ENCODE measurements at regions not wholly inside any gene's neighbourhood (a gene's known extent, or its start where the extent isn't known, plus 50 kb on each side); places are given as distances from the start of the nearest gene placed in this dataset.

DNA sequence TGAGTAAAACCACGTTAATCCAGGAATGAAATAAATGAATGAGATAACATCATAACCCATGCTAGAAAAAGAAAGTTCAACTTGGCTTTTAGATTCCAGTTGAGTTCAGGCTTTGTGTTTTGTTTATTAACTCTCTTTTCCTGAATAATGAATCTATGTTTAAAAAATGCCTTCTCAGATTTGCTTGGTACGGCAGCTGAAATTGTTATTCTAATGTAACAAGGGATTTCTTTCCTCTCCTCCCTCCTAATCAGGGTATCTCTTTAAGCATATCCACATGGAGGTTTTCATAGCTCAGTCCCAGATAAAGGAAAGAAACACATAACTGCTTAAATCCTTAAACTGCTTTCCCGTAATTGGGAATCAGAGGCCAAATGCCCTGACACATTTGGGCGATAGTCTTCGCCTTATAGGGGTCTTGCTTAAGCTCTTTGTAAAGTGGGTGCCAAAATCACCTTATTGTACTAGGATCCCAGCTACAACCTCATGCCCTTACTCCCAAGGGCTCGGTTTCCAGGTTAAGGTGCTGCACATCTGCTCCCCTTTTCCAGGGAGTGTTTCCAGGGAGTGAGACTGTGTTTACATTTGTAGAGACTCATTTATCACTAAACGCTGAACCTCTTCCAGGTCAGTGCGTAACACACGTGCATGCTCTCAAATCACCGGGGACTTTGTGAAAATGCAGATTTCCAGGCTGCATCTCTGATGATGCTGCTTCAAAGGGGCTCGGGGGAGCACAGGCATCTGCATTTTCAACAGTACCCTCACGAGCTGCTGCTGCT lies 142.8 kb upstream of the FOXF1 start:
- TF ChIP-seq, protein P1, sequence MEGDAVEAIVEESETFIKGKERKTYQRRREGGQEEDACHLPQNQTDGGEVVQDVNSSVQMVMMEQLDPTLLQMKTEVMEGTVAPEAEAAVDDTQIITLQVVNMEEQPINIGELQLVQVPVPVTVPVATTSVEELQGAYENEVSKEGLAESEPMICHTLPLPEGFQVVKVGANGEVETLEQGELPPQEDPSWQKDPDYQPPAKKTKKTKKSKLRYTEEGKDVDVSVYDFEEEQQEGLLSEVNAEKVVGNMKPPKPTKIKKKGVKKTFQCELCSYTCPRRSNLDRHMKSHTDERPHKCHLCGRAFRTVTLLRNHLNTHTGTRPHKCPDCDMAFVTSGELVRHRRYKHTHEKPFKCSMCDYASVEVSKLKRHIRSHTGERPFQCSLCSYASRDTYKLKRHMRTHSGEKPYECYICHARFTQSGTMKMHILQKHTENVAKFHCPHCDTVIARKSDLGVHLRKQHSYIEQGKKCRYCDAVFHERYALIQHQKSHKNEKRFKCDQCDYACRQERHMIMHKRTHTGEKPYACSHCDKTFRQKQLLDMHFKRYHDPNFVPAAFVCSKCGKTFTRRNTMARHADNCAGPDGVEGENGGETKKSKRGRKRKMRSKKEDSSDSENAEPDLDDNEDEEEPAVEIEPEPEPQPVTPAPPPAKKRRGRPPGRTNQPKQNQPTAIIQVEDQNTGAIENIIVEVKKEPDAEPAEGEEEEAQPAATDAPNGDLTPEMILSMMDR (IDR thresholded peaks at IDR 0.05; ENCODE audit: insufficient read depth, missing control alignments) = no peak
- FAIRE-seq = no peak
- DNase-seq (ENCODE audit: insufficient read length, low spot score) = no peak

DNA sequence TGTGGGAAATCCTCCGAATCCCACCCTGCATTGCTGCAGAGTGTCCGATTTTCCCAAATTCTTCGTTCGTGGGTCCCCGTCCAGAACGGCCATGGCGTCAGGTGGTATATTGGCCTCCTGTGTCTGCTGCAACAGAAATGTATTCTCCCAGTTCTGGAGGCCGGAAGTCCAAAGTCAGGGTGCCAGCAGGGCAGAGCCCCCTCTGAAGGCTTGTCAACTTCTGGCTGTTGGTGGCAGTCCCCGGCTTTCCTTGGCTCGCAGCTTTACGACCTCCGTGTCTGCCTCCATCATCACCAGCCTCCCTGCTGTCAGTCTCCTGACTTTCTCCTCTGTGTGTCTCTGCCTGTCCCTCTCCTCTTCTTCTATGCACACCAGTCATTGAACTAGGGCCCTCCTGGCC lies 142.1 kb upstream of the FOXF1 start:
- FAIRE-seq (no peak), DNase-seq (ENCODE audit: insufficient read length, low spot score) (no peak)
- TF ChIP-seq, protein P1 (IDR thresholded peaks at IDR 0.05; ENCODE audit: insufficient read depth, missing control alignments) = no peak

DNA sequence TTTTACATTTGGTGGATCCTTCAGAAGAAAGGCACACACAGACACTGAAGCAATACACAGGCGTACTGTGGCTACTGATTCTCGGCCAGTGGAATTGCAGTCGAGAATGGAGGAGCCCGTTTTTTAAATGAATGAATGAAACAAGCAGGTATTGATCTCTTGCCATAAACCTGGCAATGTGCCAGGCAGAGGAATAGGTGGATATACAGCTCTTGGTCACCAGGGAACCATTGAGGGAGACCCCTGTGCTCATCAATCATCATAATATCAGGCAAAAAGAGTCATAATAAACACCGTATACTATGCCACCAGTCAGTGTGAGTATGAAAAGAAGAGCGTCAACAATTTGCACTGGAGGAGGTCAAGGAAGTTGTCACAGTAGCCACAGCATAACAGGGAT lies 140.3 kb upstream of the FOXF1 start:
- DNase-seq (ENCODE audit: insufficient read length, low spot score) (no peak), FAIRE-seq (no peak)
- TF ChIP-seq, protein P1 (IDR thresholded peaks at IDR 0.05; ENCODE audit: insufficient read depth, missing control alignments) = no peak

DNA sequence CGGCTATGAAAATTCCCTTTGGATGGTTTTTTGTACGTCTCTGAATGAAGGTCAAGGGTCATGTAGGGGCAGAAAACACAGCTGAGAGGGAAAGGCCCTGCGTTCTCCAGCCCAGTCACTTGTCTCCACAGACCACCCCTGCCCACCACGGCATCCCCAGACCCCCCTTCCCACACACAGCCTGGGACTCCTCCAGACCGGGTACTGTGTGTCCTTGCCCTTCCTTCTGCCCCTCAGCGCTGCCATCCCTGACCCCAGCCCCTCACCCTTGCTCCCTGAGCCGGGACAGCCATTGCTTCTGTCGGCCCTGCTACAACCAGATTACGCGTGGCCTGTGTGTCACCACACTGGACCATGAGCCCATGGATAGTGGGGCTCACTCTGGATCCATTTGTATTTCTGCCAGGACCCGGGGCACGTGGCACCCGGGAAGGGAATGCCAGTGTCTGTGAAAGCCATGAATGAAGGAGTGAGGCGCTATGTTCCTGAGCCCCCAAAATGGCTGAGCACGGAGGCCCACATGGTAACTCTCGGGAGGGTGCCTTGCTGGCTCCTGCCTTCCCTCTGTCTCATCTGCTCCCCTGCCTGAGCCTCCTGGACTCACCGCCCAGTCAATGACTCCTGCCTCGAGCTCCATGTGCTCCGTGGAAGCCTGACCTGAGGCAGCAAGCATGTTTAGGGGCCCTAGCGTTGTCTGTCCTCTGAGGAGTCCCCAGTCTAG lies 139.1 kb upstream of the FOXF1 start:
- FAIRE-seq (no peak), DNase-seq (ENCODE audit: insufficient read length, low spot score) (no peak)
- TF ChIP-seq, protein P1 (IDR thresholded peaks at IDR 0.05; ENCODE audit: insufficient read depth, missing control alignments) = no peak

DNA sequence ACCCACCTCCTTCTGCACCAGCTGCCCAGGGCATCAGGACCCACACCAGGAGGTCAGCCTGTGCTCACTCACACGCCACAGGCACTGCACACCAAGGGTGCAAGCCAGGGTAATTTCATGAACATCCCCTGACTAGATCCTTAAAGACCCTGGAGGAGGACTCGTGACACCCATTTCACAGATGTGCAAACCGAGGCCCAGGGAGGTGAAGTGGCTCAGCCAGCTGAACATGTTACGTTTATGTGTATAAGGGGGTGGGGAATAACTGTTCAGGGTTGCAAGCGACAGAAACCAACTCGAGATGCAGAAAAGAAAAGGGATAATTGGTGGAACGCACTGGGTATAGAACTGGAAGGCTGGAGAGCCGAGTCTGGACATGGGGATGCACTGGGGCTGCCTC lies 138.1 kb upstream of the FOXF1 start:
- TF ChIP-seq, protein P1 (IDR thresholded peaks at IDR 0.05; ENCODE audit: insufficient read depth, missing control alignments) = no peak
- DNase-seq (ENCODE audit: insufficient read length, low spot score) (no peak), FAIRE-seq (no peak)

DNA sequence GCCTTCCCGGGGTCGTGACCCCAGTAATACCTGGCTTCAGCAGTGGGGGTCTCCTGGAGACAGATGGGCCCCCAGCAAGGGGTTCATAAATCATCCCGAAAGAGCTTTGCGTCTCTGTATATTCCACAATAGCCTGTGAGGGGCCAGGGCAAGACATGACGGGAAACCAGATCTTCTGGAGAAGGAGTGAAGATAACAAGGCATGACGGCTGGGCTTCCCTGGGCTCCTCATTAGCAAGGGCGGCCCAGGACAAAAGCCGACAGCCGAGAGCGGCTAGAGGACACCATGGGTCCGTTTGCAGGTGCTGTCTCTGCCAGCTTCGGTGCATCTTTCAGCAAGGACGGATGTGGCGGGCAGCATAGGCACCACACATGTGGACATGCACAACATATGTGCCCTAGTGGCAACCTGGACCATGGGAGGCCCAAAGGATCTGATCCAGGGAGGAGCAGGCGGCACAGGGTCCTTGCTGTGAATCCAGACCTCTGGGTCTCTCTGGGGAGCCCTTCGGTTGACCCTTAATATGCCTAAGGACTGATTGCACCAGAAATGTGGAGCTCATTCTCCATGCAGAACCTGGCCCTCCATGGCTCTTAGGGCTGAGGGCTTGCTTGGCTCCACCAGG lies 136.9 kb upstream of the FOXF1 start:
- DNase-seq (ENCODE audit: insufficient read length, low spot score) = no peak
- TF ChIP-seq, protein P1 (IDR thresholded peaks at IDR 0.05; ENCODE audit: insufficient read depth, missing control alignments) = no peak
- no peak for FAIRE-seq
